HG03520 (cell line): ENCODE measurements at regions not wholly inside any gene's neighbourhood (a gene's known extent, or its start where the extent isn't known, plus 50 kb on each side); places are given as distances from the start of the nearest gene placed in this dataset.
"Not testable (repeated sequence)": the region's sequence is repeated elsewhere in the genome, so short reads cannot be mapped to it uniquely, and the experiment has no call there.

Experiments used
- ATAC-seq: cut with Tn5 transposase; IDR thresholded peaks from one replicate; pipeline ENCODE4 v1.9.1; 2021; ENCODE audit warnings: mild to moderate bottlenecking, moderate library complexity; ENCODE audit not compliant: unreplicated experiment

GRCh38 chr13:79895416-79895815 is 414.5 kb downstream of the NDFIP2 start:
- ATAC-seq: no peak

- ATAC-seq: not testable (repeated sequence)
These were observed 406.3 kb downstream of the NDFIP2 start for GRCh38 chr13:79887278-79887677.

GRCh38 chr13:79886601-79887000 is 405.6 kb downstream of the NDFIP2 start:
- no peak for ATAC-seq

GRCh38 chr13:79884890-79885289 is 403.9 kb downstream of the NDFIP2 start:
- no peak for ATAC-seq

GRCh38 chr13:79883216-79883615 is 402.3 kb downstream of the NDFIP2 start:
- ATAC-seq: no peak

- no peak for ATAC-seq
These were observed 399.9 kb downstream of the NDFIP2 start for GRCh38 chr13:79880818-79881217.

- ATAC-seq: no peak
These were observed 393.7 kb downstream of the NDFIP2 start for GRCh38 chr13:79874396-79875360.

- ATAC-seq: no peak
These were observed 390.6 kb downstream of the NDFIP2 start for GRCh38 chr13:79871594-79871993.

- ATAC-seq: no peak
These were observed 389.8 kb downstream of the NDFIP2 start for GRCh38 chr13:79870766-79871165.

- no peak for ATAC-seq
These were observed 389.2 kb downstream of the NDFIP2 start for GRCh38 chr13:79870123-79870522.

- no peak for ATAC-seq
These were observed 388.4 kb downstream of the NDFIP2 start for GRCh38 chr13:79869326-79869725.

- no peak for ATAC-seq
These were observed 386.3 kb downstream of the NDFIP2 start for GRCh38 chr13:79867254-79867653.

GRCh38 chr13:79866436-79866835 is 385.5 kb downstream of the NDFIP2 start:
- ATAC-seq: no peak

- ATAC-seq: no peak
These were observed 381.6 kb downstream of the NDFIP2 start for GRCh38 chr13:79862515-79862914.

GRCh38 chr13:79861731-79862130 is 380.8 kb downstream of the NDFIP2 start:
- ATAC-seq: no peak

- no peak for ATAC-seq
These were observed 379.8 kb downstream of the NDFIP2 start for GRCh38 chr13:79860791-79861190.

GRCh38 chr13:79859756-79860155 is 378.8 kb downstream of the NDFIP2 start:
- no peak for ATAC-seq

GRCh38 chr13:79853251-79853650 is 372.3 kb downstream of the NDFIP2 start:
- no peak for ATAC-seq

- no peak for ATAC-seq
These were observed 370.4 kb downstream of the NDFIP2 start for GRCh38 chr13:79851318-79851717.

- no peak for ATAC-seq
These were observed 367.1 kb downstream of the NDFIP2 start for GRCh38 chr13:79847882-79848592.

GRCh38 chr13:79846386-79846785 is 365.4 kb downstream of the NDFIP2 start:
- no peak for ATAC-seq
